ENCODE measurements at regions not wholly inside any gene's neighbourhood (a gene's known extent, or its start where the extent isn't known, plus 50 kb on each side); places are given as distances from the start of the nearest gene placed in this dataset.
"Not testable (repeated sequence)": the region's sequence is repeated elsewhere in the genome, so short reads cannot be mapped to it uniquely, and the experiment has no call there.

DNA sequence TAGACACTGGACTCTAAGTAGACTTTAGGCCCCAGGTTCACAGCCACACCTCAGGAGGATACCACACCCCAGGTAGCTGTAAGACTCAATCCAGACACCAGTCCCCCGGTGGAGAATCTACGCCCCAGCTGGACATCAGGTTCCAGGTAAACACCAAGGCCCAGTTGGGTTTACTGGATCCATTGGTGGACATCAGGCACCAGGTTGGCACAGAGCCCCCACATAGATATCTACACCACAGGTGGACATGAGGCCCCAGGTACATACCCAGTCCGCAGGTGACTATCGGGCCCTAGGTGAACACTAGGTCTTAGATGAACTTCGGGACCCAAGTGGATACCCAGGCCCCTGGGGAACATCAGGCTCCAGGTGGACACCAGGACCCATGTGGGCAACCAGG, 58.9 kb upstream of the SEPTIN5 start:
- Mint-ChIP-seq H3K27ac (no peak overlapping the region), H3K27me3 (peaks cover 0 to 1% (median 0%) of the 10 kb centered on the region in 5 donors), H3K36me3 (no peaks in the 10 kb centered on the region), H3K9me3 (no peaks in the 10 kb centered on the region), H3K4me3 (no peak overlapping the region), H3K4me1 (peaks cover 0 to 1% (median 0%) of the 10 kb centered on the region in 4 donors)
- POLR2A ChIA-PET: no interaction called here
- DNase-seq: no peak
- ATAC-seq: no peak

DNA sequence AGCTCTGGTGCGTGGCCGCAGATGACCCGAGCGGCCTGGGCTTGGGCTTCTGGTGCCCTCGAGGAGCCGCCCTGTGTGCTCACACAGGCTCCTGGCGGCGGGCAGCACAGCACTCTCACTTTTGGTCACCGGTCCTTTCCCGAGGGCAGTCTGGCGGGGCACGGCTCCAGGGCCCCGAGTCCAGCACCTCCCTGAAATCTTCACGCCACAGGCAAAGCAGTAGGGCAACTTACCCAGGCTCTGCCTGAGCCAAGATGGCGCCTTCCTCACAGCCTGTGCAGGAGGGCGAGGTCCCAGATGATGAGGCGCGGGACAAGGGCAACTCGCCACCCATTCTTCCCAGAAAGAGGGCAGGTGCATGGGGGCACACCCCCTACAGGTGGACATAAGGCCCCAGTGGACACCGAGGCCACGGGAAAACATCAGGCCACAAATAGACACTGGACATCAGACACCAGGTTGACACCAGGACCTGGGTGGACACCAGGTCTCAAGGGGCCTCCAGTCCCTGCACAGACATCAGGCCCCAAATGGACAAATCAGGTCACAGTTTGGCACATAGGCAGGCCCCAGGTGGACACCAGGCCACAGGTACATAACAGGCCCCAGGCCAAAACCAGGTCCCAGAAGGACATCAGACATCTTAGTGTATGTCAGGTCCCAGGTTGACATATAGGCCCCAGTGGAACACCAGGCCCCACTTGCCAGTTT, 57.6 kb upstream of the SEPTIN5 start:
- no peak overlapping the region for H3K27ac Mint-ChIP-seq
- H3K36me3 Mint-ChIP-seq: no peaks in the 10 kb centered on the region
- ATAC-seq (no peak), DNase-seq (no peak)
- H3K27me3 Mint-ChIP-seq: no peaks in the 10 kb centered on the region
- no peaks in the 10 kb centered on the region for H3K9me3 Mint-ChIP-seq
- no peak overlapping the region for H3K4me3 Mint-ChIP-seq
- POLR2A ChIA-PET: no interaction called here
- H3K4me1 Mint-ChIP-seq: peaks cover 0 to 1% (median 0%) of the 10 kb centered on the region in 4 donors

DNA sequence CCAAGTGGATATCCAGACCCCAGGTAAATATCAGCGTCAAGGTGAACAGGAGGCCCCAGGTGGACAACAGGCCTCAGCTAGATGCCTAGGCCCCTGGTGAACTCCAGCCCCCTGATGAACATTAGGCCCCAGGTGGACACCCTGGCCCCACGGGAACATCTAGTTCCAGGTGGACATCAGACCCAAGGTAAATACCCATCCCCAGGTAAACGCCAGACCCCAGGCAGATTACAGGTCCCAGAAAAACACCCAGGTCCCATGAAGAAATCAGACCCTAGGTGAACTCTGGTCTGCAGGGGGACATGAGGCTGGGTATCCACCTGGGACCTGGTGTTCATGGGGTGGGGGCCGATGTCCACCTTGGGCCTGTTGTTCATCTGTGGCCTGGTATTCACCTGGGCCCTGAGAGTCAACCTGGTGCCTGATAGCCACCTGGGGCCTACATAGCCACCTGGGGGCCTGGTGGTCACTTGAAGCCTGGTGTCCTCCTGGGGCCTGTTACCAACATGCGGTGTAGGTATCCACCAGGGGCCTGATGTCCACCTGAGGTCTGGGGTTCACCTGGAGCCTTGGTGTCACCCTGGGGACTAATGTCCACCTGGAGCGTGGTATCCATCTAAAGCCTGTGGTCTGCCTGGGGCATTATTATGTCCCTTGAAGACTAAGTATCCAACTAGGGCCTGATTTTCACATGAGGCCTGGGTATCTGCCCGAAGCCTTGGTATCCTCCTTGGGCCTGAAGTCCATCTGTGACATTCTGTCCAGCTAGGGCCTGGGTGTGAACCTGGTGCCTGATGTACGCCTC, 56.8 kb upstream of the SEPTIN5 start:
- Mint-ChIP-seq H3K4me1 (peaks cover 0 to 1% (median 0%) of the 10 kb centered on the region in 4 donors), H3K27me3 (no peaks in the 10 kb centered on the region), H3K36me3 (no peaks in the 10 kb centered on the region), H3K4me3 (no peak overlapping the region), H3K27ac (no peak overlapping the region), H3K9me3 (no peaks in the 10 kb centered on the region)
- POLR2A ChIA-PET: no interaction called here
- DNase-seq (no peak), ATAC-seq (no peak)

DNA sequence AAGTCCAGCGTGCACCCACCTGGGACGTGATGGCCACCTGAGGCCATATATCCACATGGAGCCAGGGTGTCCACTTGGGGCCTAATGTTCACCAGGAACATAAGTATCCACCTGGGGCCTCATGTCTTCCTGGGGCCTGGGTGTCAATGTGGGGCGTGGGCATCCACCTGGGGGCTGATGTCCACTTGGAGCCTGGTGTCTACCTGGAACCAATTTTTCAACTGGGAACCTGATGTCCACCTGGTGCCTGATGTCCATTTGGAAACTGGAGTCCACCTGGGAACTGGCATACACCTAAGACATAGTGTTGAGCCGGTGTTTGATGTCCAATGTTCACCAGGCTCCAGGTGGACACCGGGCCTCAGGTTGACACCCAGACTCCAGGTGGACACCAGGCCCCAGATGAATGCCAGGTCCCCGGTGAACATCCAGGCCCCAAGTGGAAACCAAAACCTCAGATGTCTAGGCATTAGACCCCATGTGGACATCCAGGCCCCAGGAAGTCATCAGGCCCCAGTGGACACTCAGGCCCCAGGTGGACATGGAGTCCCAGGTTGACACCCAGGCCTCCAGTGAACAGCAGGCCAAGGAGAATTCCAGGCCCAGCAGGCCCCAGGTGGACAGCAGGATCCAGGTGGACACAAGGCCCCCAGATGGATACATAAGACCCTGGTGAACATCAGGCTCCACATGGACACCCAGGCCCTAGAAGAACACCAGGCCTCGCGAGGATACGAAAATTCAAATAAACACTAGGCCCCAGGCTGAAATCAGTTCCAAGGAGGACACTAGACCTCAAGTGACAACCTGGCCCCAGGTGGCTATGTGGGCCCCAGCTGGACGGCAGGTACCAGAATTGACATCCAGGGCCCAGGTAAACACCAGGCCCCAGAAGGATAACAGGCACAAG, 56.0 kb upstream of the SEPTIN5 start:
- H3K27me3 Mint-ChIP-seq: no peaks in the 10 kb centered on the region
- no peaks in the 10 kb centered on the region for H3K36me3 Mint-ChIP-seq
- POLR2A ChIA-PET: no interaction called here
- no peak overlapping the region for H3K27ac Mint-ChIP-seq
- peaks cover 0 to 1% (median 0%) of the 10 kb centered on the region in 4 donors for H3K4me1 Mint-ChIP-seq
- DNase-seq: no peak
- no peak for ATAC-seq
- no peak overlapping the region for H3K4me3 Mint-ChIP-seq
- H3K9me3 Mint-ChIP-seq: no peaks in the 10 kb centered on the region

DNA sequence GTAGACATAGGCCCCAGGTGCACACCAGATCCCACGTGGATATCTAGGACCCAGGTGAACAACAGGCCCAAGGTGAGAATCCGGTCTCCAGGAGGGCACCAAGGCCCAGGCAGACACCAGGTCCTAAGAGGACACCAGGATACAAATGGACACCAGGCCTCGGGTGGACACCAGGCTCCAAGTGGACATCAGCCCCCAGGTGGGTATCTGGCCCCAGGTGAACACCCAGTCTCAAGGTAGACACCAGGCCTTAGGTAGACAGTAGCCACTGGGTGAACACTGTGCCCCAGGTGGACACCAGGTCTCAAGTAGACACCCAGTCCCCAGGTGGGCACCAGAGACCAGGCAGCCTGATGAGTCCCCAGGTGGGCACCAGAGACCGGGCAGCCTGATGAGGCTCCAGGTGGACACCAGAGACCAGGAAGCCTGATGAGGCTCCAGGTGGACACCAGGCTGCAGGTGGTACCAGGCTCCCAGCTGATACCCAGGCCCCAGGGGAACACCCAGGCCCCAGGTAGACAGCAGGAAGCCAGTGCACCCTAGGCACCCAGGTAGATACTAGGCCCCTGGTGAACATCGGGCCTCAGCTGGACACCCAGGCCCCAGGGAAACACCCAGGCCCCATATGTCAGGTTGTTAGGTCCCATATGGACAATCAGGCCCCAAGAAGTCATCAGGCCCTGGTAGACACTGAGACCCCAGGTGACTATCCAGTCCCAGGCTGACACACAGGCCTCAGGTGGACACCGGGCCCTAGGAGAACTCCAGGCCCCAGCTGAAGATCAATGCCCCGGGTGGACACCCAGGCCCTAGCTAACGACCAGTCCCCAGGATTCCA, 55.1 kb upstream of the SEPTIN5 start:
- H3K27me3 Mint-ChIP-seq: peaks cover 0 to 2% (median 0%) of the 10 kb centered on the region in 5 donors
- no peak overlapping the region for H3K27ac Mint-ChIP-seq
- POLR2A ChIA-PET: no interaction called here
- H3K36me3 Mint-ChIP-seq: no peaks in the 10 kb centered on the region
- DNase-seq: no peak
- H3K9me3 Mint-ChIP-seq: no peaks in the 10 kb centered on the region
- H3K4me1 Mint-ChIP-seq: peaks cover 0 to 1% (median 0%) of the 10 kb centered on the region in 4 donors
- H3K4me3 Mint-ChIP-seq: no peak overlapping the region
- ATAC-seq: no peak

DNA sequence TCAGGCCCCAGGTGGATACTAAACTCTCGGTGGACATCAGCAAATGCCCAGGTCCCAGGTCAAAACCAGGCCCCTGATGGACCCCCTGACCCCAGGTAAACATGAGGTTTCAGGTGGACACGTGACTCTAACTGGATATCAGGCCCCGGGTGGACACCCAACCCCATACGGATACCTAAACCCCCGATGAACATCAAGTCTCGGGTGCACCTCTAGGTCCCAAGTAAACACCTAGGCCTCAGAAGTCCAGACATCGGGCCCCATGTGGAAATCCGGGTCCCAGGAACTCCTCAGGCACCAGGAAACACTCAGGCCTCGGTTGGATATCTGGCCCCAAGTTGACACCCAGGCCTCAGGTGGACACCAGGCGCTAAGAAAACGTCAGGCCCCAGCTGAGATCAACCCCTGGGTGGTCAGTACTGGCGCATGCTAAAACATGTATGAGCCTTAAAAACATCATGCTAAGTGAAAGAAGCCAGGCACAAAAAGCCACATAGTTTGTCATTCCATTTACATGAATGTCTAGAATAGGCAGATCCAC, 54.4 kb upstream of the SEPTIN5 start:
- Mint-ChIP-seq H3K4me3 (no peak overlapping the region), H3K27me3 (peaks cover 0 to 2% (median 0%) of the 10 kb centered on the region in 5 donors), H3K9me3 (no peaks in the 10 kb centered on the region), H3K4me1 (peaks cover 0 to 1% (median 0%) of the 10 kb centered on the region in 4 donors), H3K27ac (peak overlapping the region in 1 of 10 donors; percentile 30), H3K36me3 (no peaks in the 10 kb centered on the region)
- DNase-seq: no peak
- POLR2A ChIA-PET: no interaction called here
- ATAC-seq: no peak

DNA sequence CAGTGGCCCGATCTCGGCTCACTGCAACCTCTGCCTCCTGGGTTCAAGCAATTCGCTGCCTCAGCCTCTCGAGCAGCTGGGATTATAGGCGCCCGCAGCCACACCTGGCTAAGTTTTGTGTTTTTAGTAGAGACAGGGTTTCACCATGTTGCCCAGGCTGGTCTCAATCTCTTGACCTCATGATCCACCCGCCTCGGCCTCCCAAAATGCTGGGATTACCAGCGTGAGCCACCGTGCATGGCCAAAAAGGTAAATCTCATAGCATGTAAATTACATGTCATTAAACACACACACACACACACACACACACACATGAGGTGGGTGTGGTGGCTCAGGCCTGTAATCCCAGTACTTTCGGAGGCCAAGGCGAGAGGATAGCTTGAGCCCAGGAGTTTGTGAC, 53.7 kb upstream of the SEPTIN5 start:
- POLR2A ChIA-PET, DNase-seq, H3K4me3 Mint-ChIP-seq, H3K4me1 Mint-ChIP-seq, H3K27me3 Mint-ChIP-seq, H3K27ac Mint-ChIP-seq, H3K36me3 Mint-ChIP-seq, H3K9me3 Mint-ChIP-seq, ATAC-seq: not testable (repeated sequence)

DNA sequence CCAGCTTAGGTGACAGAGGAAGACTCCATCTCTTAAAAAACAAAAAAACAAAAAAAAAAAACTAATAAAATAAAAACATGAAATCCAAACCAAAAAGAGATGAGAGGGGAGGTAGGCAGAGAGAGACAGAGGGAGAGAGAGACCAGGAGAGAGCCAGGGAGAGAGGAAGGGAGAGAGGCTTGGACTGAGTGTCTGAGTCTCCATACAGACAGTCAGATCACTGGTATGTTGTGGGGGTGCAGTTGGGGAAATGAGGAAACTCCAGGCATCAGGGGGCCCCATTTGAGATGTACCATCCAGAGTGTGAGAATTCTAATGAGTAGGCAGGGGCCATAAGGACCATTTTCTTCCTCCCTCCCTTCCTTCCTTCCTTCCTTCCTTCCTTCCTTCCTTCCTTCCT, 53.1 kb upstream of the SEPTIN5 start:
- ATAC-seq: no peak
- Mint-ChIP-seq H3K27ac (peak overlapping the region in 1 of 10 donors; percentile 59), H3K4me3 (no peak overlapping the region), H3K27me3 (peaks cover 0 to 4% (median 0%) of the 10 kb centered on the region in 5 donors), H3K4me1 (no peaks in the 10 kb centered on the region), H3K9me3 (no peaks in the 10 kb centered on the region), H3K36me3 (no peaks in the 10 kb centered on the region)
- POLR2A ChIA-PET: no interaction called here
- no peak for DNase-seq

DNA sequence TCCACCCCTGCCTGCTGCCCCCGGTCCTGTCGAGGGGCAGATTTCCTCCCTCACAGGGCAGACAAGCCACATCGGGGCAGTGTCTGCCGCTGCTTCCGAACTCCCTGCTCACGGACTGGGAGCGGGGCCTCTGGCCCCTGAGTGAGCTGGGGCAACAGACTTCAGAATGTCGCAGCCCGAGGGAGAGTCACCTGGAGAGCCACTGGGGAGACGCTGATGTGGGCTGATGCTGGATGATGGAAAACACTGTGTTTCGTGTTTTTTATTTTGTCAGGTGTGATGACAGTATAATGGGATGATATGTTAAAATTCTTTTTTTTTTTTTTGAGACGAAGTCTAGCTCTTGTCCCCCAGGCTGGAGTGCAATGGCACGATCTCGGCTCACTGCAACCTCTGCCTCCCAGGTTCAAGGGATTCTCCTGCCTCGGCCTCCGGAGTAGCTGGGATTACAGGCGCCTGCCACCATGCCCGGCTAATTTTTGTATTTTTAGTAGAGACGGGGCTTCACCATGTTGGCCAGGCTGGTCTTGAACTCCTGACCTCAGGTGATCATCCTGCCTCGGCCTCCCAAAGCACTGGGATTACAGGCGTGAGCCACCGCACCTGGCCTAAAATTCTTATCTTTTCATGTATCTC, 52.1 kb upstream of the SEPTIN5 start:
- H3K9me3 Mint-ChIP-seq, H3K4me3 Mint-ChIP-seq, ATAC-seq, H3K36me3 Mint-ChIP-seq, POLR2A ChIA-PET, H3K27me3 Mint-ChIP-seq, H3K4me1 Mint-ChIP-seq, DNase-seq: not testable (repeated sequence)
- peak overlapping the region in 2 of 10 donors; percentile 37 to 59 for H3K27ac Mint-ChIP-seq

DNA sequence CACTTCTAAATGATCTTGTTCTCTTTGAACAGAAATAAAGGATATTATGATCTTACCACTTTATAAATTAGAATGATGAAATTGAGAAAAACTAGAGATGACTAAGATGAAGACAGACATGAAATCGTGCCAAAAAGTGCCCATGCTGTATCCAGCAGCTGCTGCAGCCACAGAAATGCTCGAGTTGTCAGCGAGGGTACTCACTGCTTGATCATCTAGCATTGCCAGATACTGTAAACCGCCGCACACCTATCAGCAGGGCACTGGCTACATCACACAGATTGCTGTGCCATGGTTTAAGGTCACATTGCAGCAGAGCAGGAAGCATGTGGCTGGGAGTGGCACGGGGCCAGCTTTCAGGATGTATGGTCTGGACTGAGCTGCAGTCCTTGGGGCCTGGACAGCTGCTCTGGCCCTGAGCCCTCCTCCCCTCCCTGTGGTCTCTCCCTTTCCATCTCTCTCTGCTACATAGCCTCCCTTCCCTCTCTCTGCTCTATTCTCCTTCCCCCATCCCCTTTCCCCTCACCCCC, 51.0 kb upstream of the SEPTIN5 start:
- Mint-ChIP-seq H3K4me3 (no peak overlapping the region), H3K4me1 (no peaks in the 10 kb centered on the region), H3K9me3 (no peaks in the 10 kb centered on the region), H3K36me3 (no peaks in the 10 kb centered on the region), H3K27me3 (peaks cover 0 to 5% (median 0%) of the 10 kb centered on the region in 5 donors), H3K27ac (no peak overlapping the region)
- no peak for DNase-seq
- POLR2A ChIA-PET: no interaction called here
- ATAC-seq: no peak

DNA sequence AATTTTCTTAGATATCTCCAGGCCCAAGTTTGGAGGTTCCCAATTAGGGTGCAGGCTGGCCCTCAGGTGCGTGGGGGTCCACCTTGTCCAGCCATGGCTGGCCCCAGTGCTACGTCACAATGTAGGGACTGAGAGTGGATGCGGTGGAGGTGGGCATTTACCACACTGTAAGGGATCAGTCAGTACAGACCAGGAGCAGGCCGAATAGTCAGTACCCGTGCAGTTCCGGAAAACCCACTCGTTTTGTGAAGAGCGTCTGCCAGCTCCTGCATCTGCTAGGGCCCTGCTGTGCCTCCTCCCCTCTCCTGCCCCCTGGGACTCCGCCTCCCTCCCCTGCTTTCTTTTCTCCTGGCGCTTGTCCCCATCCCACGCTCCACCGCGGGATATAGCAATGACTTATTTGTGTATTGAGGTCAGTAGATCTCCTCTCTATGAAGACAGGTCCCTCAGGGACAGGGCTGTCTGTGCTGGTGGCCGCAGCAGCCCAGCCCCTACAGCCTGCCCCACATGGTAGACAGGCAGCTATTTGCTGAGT, 50.4 kb upstream of the SEPTIN5 start:
- no peak overlapping the region for H3K27ac Mint-ChIP-seq
- no peaks in the 10 kb centered on the region for H3K4me1 Mint-ChIP-seq
- POLR2A ChIA-PET: no interaction called here
- no peak for ATAC-seq
- no peak overlapping the region for H3K4me3 Mint-ChIP-seq
- no peak for DNase-seq
- no peaks in the 10 kb centered on the region for H3K9me3 Mint-ChIP-seq
- H3K36me3 Mint-ChIP-seq: no peaks in the 10 kb centered on the region
- peaks cover 0 to 5% (median 0%) of the 10 kb centered on the region in 5 donors for H3K27me3 Mint-ChIP-seq

Data from naive thymus-derived CD8-positive, alpha-beta T cell (primary cell).